GM19328 (cell line): ENCODE measurements at regions not wholly inside any gene's neighbourhood (a gene's known extent, or its start where the extent isn't known, plus 50 kb on each side); places are given as distances from the start of the nearest gene placed in this dataset.
"Not testable (repeated sequence)": the region's sequence is repeated elsewhere in the genome, so short reads cannot be mapped to it uniquely, and the experiment has no call there.

Experiments used
- ATAC-seq: cut with Tn5 transposase; IDR thresholded peaks from one replicate; pipeline ENCODE4 v1.9.1; 2021; ENCODE audit warnings: mild to moderate bottlenecking, moderate library complexity; ENCODE audit not compliant: unreplicated experiment

DNA sequence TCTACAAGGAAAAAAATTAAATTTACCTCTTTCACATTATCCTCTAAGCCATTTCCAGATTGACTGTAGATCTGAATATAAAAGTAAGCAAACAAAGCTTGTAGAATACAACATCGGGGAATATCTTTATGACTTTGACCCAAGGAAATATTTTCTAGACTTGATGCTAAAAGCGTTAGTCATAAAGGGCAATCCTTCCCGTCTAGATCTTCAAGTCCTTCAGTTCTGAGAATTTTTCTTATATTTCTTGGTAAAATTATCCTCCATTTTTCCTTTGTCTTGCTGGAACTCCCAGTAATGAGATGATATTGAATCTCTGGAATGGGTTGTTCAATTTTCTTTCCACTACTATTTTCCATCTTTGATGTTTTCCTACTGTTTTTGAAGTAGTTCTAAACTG, 77.8 kb upstream of the ZNF184 start:
- no peak for ATAC-seq

- ATAC-seq = not testable (repeated sequence)
Observed at GRCh38 chr6:27549241-27549598, 76.3 kb upstream of the ZNF184 start.

- ATAC-seq = no peak
Observed at GRCh38 chr6:27547157-27548075, 74.5 kb upstream of the ZNF184 start.

DNA sequence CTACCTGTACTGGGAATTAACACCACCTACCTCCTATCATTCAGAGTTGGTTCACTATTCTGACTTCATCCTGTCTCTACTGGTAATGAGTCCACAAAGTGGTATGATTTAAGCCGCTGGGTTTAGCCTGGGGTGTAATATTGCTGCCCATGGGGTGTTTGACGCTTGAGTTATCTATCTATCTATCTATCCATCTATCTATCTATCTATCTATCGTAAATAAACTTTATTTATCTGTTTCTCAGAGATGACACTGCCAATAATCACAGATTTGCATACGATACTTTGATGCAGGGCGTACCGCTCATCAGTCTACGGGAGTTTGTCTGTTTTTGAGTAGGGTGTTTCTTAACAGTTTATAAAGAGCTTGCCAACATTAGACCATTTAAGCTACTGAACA, 73.6 kb upstream of the ZNF184 start:
- no peak for ATAC-seq

- ATAC-seq = no peak
Observed at GRCh38 chr6:27545271-27546046, 72.6 kb upstream of the ZNF184 start.

DNA sequence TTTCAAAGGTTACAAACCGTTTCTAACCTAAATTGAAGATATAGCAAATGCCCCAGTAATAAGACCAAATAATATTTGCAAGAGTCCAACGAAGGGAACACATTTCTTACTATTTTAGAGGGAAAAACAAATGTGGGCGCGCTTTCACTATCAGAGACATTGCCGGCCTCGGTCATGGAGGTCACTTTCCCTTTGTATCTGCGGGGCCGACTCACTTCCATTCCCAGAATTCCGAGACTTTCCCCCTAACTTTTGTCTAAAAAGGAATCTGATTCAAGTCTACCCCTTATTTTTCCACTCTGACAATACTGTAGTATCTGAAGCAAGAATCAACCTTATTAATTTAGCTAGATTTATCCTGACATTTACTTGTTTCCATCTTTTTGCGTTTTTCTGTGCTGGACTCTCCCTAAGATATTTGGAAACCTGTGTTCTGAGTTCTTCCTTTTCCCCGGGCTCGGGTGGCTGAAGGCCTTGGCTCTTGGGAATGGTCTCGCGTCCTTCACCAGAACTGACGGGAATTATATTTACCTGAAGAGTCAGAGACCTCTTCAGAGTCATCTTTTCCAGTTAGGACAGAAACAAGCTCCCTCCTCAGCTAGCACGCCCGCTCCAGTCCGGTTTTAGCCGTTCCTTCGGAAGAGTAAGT, 71.8 kb upstream of the ZNF184 start:
- no peak for ATAC-seq

GRCh38 chr6:27544135-27544534, 71.2 kb upstream of the ZNF184 start:
- not testable (repeated sequence) for ATAC-seq

- ATAC-seq = no peak
Observed at GRCh38 chr6:27542485-27542884, 69.6 kb upstream of the ZNF184 start.

- ATAC-seq = no peak
Observed at GRCh38 chr6:27541933-27542297, 69.0 kb upstream of the ZNF184 start.

DNA sequence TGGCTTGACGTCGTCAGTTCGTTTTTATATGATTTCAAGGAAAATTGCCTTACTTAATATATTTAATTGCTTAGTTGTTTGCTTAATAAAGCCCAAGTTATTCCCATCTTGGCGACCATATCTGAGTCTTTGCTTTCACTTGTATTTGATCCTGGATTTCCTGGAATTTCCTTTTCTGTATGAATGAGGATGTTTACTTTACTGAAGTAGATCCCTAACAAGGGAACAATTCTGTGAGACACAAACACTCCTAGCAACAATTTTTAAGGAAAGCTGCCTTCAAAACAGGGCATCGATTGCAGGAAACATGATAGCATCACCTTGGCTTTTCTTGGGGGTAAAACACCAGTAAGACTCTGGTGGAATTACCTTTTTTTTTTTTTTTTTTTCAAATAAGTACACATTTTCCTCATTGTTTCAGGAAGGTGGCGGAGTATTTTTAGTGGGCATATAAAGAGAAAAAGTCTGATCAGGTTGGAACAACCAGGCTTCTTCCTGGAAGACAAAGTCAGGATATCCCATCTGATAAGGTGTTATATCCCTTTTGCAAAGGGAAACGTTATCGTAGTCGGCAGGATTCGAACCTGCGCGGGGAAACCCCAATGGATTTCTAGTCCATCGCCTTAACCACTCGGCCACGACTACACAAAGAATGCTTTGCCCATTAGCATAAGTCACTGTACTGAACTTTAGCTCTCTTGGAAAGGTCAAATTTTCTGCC, 68.5 kb upstream of the ZNF184 start:
- ATAC-seq = no peak

DNA sequence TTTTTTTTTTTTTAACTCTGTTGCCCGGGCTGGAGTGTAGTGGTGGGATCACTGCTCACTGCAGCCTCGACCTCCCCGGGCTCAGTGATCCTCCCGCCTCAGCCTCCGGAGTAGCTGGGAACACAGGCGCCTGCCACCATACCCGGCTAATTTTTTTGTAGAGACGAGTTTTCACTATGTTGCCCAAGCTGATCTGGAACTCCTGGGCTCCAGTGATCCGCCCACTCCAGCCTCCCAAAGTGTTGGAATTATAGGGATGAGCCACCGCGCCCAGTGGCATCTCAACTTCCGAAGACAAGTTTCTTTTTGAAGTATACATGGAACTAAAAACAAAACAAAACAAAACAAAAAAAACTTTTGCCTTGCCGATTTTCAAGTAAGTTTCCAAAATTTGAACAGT, 66.6 kb upstream of the ZNF184 start:
- ATAC-seq = no peak

DNA sequence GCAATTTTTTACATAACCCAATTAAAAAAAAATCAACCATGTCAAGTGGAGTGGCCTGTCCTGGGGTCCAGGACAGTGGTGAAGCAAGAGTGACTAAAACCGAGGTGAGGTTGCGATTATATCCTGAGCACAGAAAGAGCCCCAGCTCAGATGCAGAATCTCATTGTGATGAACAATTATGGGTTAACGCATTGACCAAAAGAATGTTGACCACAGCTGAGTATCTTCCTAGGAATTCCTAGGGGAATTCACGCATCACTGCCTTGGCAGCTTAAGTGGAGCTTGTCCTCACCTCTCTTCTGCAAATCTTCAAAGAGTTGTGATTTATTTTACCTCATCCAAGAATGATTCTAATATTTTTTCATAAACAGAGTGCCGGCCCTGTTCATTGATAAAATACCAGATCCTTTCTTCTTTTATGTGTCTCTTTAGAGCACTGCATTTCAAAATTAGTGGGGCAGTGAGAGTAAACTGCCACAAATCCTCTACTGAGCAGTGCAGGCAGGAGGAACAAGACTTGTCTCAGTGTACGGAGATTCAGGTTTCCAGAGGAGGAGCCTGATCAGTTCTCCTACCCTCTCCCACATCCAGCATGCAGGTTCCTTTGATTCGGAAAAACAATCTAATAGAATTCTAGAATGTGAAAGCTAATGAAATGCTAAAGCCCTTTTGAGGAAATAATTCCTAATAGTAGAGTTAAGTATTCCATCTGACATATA, 60.1 kb upstream of the ZNF184 start:
- no peak for ATAC-seq

DNA sequence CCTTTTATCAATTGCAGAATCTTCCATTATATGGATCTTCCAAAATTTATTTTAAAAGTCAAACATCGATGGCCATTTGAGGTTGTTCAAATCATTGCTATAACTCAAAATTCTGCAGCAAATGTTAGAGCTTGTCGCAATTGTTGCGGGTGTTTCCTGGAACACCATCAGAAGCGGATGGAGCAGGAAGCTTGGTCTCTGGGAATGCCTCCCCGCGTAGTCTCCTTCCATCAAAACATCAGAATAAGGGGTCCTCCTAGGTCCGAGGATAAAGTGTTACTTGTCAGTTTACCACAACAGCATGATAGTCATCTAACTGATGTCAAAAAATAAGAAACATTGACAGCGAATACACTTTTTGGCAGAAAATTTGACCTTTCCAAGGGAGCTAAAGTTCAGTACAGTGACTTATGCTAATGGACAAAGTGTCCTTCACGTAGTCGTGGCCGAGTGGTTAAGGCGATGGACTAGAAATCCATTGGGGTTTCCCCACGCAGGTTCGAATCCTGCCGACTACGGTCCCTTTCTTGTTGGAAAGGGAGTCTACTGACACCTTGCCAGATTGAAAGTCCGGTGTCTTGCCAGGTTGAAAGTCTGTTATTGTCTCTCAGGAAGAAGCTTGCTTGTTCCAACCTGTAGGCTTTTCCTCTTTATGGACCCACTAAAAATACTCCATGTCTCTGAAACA, 59.0 kb upstream of the ZNF184 start:
- ATAC-seq = no peak

- ATAC-seq = not testable (repeated sequence)
Observed at GRCh38 chr6:27529796-27530195, 56.9 kb upstream of the ZNF184 start.

DNA sequence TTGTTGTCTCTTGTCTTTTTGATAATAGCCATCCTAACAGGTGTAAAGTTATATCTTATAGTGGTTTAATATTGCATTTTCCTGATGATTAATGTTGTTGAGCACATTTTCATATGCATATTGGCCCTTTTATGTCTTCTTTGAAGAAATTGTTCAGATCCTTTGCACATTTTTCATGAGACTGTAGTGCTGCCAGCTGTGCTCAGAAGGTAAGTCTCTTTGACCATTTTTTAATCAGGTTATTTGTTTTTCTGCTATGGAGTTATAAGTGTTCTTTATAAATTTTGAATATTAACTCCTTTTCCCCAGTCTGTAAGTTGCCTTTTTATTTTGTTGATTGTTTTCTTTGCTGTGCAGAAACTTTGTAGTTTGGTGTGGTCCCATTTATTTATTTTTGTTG, 55.8 kb upstream of the ZNF184 start:
- no peak for ATAC-seq
